Panc1 (cell line): ENCODE measurements at regions not wholly inside any gene's neighbourhood (a gene's known extent, or its start where the extent isn't known, plus 50 kb on each side); places are given as distances from the start of the nearest gene placed in this dataset.

Source experiments
- ATAC-seq: fragments of 200-7000 bp; cut with Tn5 transposase; 2 replicates; pipeline ENCODE4 v1.9.1; 2020; ENCODE audit warnings: mild to moderate bottlenecking, moderate library complexity
- BruUV-seq: library from RNA; stranded (reverse); fragments of 400-500 nt; replicated peaks from 2 replicates; lab custom pipeline; 2021; lab: Mats Ljungman, UMichigan
- CTCF ChIA-PET: fragments of 300-600 bp; sonication (Branson Sonifier 250); formaldehyde crosslinking; loops from one replicate; lab custom pipeline; 2022; ENCODE audit warnings: antibody characterized with exemption; lab: Charles Lee
- POLR2A ChIA-PET: fragments of 300-600 bp; sonication (Branson Sonifier 250); formaldehyde crosslinking; loops from one replicate; lab custom pipeline; 2022; ENCODE audit warnings: antibody characterized with exemption; lab: Charles Lee
- DNase-seq: peaks from one replicate; pipeline ENCODE4 v3.0.0-alpha.2; 2010; ENCODE audit warnings: low read depth, low spot score
- H3K27ac ChIP-seq: 2 replicates; pipeline ENCODE4 v1.5.1; 2011; ENCODE audit warnings: mild to moderate bottlenecking, low read length, inconsistent platforms
- H3K27me3 ChIP-seq: fragments of 200-500 bp; sonication (Bioruptor generic); 2 replicates; pipeline ENCODE4 v1.6.0; 2014; ENCODE audit warnings: low read length, inconsistent platforms; ENCODE audit not compliant: control insufficient read depth, insufficient read depth
- H3K36me3 ChIP-seq: fragments of 200-500 bp; sonication (Bioruptor generic); 2 replicates; pipeline ENCODE4 v1.5.1; 2014; ENCODE audit warnings: inconsistent platforms, mild to moderate bottlenecking, low read length, moderate library complexity; ENCODE audit not compliant: control insufficient read depth, insufficient read depth
- H3K4me1 ChIP-seq: 2 replicates; pipeline ENCODE4 v1.5.1; 2011; ENCODE audit warnings: inconsistent platforms, mild to moderate bottlenecking, low read length, moderate library complexity; ENCODE audit not compliant: control insufficient read depth, insufficient read depth
- H3K4me3 ChIP-seq, 2 experiments: 2 replicates each; pipeline ENCODE4 v1.5.1; 2011 to 2012; ENCODE audit warnings: low read depth in 2 of 2, low read length in 2 of 2, mild to moderate bottlenecking in 2 of 2, inconsistent platforms in 1 of 2, moderate library complexity in 1 of 2
- H3K9me3 ChIP-seq: fragments of 200-500 bp; sonication (Bioruptor generic); 2 replicates; pipeline ENCODE4 v1.5.1; 2014; ENCODE audit warnings: low read depth, mild to moderate bottlenecking, inconsistent platforms, low read length, moderate library complexity; ENCODE audit not compliant: control insufficient read depth, insufficient read depth
- CTCF ChIP-seq: fragments of 450-650 bp; IDR thresholded peaks from 2 replicates; pipeline ENCODE4 v1.5.1; 2017; ENCODE audit warnings: mild to moderate bottlenecking
- POLR2AphosphoS5 ChIP-seq: IDR thresholded peaks from 2 replicates; pipeline ENCODE4 v1.6.1; 2012; ENCODE audit warnings: mild to moderate bottlenecking, low read depth, low read length, moderate library complexity
- REST ChIP-seq, 2 experiments: IDR thresholded peaks; 2 replicates each; pipeline ENCODE4 v1.6.1; 2011 to 2012; ENCODE audit warnings: low read depth in 2 of 2, control low read depth in 1 of 2, low read length in 1 of 2, mild to moderate bottlenecking in 1 of 2, moderate library complexity in 1 of 2; ENCODE audit not compliant: insufficient read depth in 1 of 2
- SIN3A ChIP-seq: IDR thresholded peaks from 2 replicates; pipeline ENCODE4 v1.6.1; 2012; ENCODE audit warnings: low read depth, mild to moderate bottlenecking, low read length, moderate library complexity, borderline replicate concordance; ENCODE audit not compliant: insufficient read depth
- TCF7L2 ChIP-seq: IDR thresholded peaks from 2 replicates; pipeline ENCODE4 v1.6.1; 2011; ENCODE audit warnings: mild to moderate bottlenecking, low read depth, low read length, inconsistent platforms
- in situ Hi-C: cut with HindIII; loops from 2 replicates; pipeline ENCODE4 v1.10.0; 2016; ENCODE audit warnings: low sequenced_read_pairs, low pct_unique_long_range_greater_than_20kb
- intact Hi-C: fragments of 100-400 bp; cut with micrococcal nuclease; formaldehyde crosslinking; loops from one replicate; pipeline ENCODE4 v1.10.0; 2022; ENCODE audit not compliant: unreplicated experiment

- Histone ChIP-seq H3K27me3 (no peaks in the 10 kb centered on the region), H3K4me3 (no peak overlapping the region), H3K4me1 (no peaks in the 10 kb centered on the region), H3K36me3 (no peaks in the 10 kb centered on the region), H3K9me3 (no peaks in the 10 kb centered on the region; the same call in 1 of the 2 replicates), H3K27ac (no peak overlapping the region)
- POLR2A ChIA-PET: no interaction called here
- DNase-seq (no peak), ATAC-seq (no peak)
- in situ Hi-C loops: no loop called here
- intact Hi-C loops: no loop called here
- TF ChIP-seq REST (IDR thresholded peaks at IDR 0.05; ENCODE audit: insufficient read depth in 1 of 2, low read depth in 2 of 2, low read length in 1 of 2): no peak
- no peak for TF ChIP-seq POLR2AphosphoS5
- TF ChIP-seq SIN3A: no peak
- TF ChIP-seq CTCF: no peak
- TF ChIP-seq TCF7L2: no peak
- BruUV-seq: no TSS peak
- CTCF ChIA-PET: no interaction called here
Measured at GRCh38 chr3:177758126-177758525, 560.8 kb upstream of the TBL1XR1 start.

- H3K27me3 ChIP-seq: no peaks in the 10 kb centered on the region
- H3K9me3 ChIP-seq: no peaks in the 10 kb centered on the region; the same call in 1 of the 2 replicates
- H3K36me3 ChIP-seq: no peaks in the 10 kb centered on the region
- no peak overlapping the region for H3K27ac ChIP-seq
- no peak for ATAC-seq
- H3K4me3 ChIP-seq: no peak overlapping the region
- BruUV-seq: no TSS peak
- ChIA-PET CTCF (no interaction called here), POLR2A (no interaction called here)
- intact Hi-C loops: no loop called here
- TF ChIP-seq POLR2AphosphoS5 (no peak), SIN3A (no peak), CTCF (no peak), TCF7L2 (no peak), REST (IDR thresholded peaks at IDR 0.05; ENCODE audit: insufficient read depth in 1 of 2, low read depth in 2 of 2, low read length in 1 of 2) (no peak)
- in situ Hi-C loops: no loop called here
- H3K4me1 ChIP-seq: no peaks in the 10 kb centered on the region
- no peak for DNase-seq
Measured at GRCh38 chr3:177760803-177761202, 563.5 kb upstream of the TBL1XR1 start.
